ENCODE measurements at regions not wholly inside any gene's neighbourhood (a gene's known extent, or its start where the extent isn't known, plus 50 kb on each side); places are given as distances from the start of the nearest gene placed in this dataset.

DNA sequence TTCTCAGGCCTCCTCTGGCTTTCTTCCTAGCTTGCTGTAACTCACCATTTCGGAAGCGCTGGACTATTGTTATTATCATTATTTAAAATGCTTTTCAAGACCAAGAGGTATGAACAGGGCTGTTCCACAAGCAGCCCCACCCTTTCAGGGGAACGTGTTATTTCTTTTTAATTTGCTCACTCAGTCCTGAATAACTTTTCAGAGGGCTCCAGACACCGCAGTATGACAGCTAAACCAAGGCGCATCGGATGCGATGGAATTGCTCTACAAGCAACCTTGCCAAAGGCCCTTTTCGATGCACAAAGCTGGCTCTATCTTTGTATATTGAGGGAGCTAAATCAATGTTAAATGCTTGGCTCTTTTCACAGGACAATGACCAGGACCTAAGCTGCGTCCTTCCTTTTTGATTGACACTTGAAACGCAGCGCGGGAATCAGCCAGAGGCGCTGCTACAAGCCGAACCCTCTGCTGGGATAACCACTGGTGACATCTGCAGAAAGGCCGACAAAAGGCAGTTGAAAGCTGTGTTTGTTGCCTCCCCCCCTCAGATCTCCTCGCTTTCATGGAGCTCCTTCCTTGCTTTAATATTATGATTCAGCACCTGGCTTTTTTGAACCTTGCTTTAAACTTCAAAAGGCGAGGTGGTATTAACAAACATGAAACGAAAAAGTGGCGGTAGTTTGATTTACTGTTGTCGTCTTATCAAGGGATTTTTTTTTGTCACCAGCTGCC, 204.7 kb upstream of the PROX1 start:
- no peak overlapping the region for H2AFZ ChIP-seq (ENCODE audit: low read depth)
- TF ChIP-seq, protein P1, sequence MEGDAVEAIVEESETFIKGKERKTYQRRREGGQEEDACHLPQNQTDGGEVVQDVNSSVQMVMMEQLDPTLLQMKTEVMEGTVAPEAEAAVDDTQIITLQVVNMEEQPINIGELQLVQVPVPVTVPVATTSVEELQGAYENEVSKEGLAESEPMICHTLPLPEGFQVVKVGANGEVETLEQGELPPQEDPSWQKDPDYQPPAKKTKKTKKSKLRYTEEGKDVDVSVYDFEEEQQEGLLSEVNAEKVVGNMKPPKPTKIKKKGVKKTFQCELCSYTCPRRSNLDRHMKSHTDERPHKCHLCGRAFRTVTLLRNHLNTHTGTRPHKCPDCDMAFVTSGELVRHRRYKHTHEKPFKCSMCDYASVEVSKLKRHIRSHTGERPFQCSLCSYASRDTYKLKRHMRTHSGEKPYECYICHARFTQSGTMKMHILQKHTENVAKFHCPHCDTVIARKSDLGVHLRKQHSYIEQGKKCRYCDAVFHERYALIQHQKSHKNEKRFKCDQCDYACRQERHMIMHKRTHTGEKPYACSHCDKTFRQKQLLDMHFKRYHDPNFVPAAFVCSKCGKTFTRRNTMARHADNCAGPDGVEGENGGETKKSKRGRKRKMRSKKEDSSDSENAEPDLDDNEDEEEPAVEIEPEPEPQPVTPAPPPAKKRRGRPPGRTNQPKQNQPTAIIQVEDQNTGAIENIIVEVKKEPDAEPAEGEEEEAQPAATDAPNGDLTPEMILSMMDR (conservative IDR thresholded peaks at IDR 0.05; ENCODE audit: low read depth, low read length): no peak
- H3K36me3 ChIP-seq (ENCODE audit: insufficient read depth): no peaks in the 10 kb centered on the region
- no peaks in the 10 kb centered on the region for H3K79me2 ChIP-seq (ENCODE audit: insufficient read depth, low read depth)
- H3K9ac ChIP-seq: no peak overlapping the region
- H3K27ac ChIP-seq: no peak overlapping the region
- no peak overlapping the region for H3K4me3 ChIP-seq (IDR thresholded peaks at IDR 0.05; ENCODE audit: insufficient read depth, low read depth, low read length)
- H3K4me1 ChIP-seq (ENCODE audit: low read depth, poor library complexity, severe bottlenecking): no peaks in the 10 kb centered on the region
- no peaks in the 10 kb centered on the region for H3K27me3 ChIP-seq (ENCODE audit: insufficient read depth, low read depth)
- H4K20me1 ChIP-seq (ENCODE audit: insufficient read depth): no peaks in the 10 kb centered on the region
- H3K4me2 ChIP-seq: no peak overlapping the region

DNA sequence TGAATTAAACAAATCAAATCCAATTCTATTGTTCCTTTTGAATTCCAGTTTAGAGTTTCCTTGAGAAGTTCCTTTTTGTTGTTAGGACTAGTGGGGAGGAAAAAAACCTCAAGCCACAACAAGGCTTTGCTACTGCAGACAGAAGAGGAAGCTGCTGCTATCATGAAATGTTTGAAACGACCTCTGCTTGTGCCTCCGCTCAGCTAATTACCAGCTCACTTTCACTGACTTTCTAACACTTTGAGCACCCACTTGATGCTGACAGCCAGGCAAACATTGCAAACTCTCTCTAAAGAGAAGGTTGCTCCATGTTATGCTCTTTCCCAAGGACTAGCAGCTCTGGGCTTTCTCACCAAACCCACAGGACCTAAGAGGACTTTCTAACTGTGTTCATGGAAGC, 203.9 kb upstream of the PROX1 start:
- Histone ChIP-seq H3K4me1 (ENCODE audit: low read depth, poor library complexity, severe bottlenecking) (no peaks in the 10 kb centered on the region), H3K79me2 (ENCODE audit: insufficient read depth, low read depth) (no peaks in the 10 kb centered on the region), H3K9ac (no peak overlapping the region), H3K27me3 (ENCODE audit: insufficient read depth, low read depth) (no peaks in the 10 kb centered on the region), H3K27ac (no peak overlapping the region), H3K4me3 (IDR thresholded peaks at IDR 0.05; ENCODE audit: insufficient read depth, low read depth, low read length) (no peak overlapping the region), H3K36me3 (ENCODE audit: insufficient read depth) (no peaks in the 10 kb centered on the region), H2AFZ (ENCODE audit: low read depth) (no peak overlapping the region), H4K20me1 (ENCODE audit: insufficient read depth) (no peaks in the 10 kb centered on the region), H3K4me2 (no peak overlapping the region)
- TF ChIP-seq, protein P1 (conservative IDR thresholded peaks at IDR 0.05; ENCODE audit: low read depth, low read length): no peak

DNA sequence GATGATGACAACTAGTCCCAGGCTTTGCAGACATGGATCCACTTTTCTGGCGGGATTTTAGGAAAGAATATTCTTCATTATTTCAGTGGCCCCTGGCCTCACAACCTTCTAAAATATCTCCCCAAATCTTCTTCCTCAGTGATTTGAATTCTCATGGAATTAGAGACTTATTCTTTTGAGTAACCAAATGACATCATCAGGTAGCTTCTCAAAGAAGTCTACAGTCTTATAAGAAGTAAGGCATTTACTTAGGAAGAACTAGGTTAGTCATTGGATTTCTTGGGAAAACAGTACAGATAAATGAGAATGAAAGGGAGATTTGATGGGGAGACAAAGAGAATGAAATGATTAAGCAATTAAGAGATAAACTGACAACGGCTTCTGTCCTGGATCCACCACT, 201.1 kb upstream of the PROX1 start:
- Histone ChIP-seq H2AFZ (ENCODE audit: low read depth) (no peak overlapping the region), H3K79me2 (ENCODE audit: insufficient read depth, low read depth) (no peaks in the 10 kb centered on the region), H3K27ac (no peak overlapping the region), H3K27me3 (ENCODE audit: insufficient read depth, low read depth) (no peaks in the 10 kb centered on the region), H3K9ac (no peak overlapping the region), H3K4me2 (no peak overlapping the region), H3K36me3 (ENCODE audit: insufficient read depth) (no peaks in the 10 kb centered on the region), H4K20me1 (ENCODE audit: insufficient read depth) (no peaks in the 10 kb centered on the region), H3K4me3 (IDR thresholded peaks at IDR 0.05; ENCODE audit: insufficient read depth, low read depth, low read length) (no peak overlapping the region), H3K4me1 (ENCODE audit: low read depth, poor library complexity, severe bottlenecking) (no peaks in the 10 kb centered on the region)
- TF ChIP-seq, protein P1 (conservative IDR thresholded peaks at IDR 0.05; ENCODE audit: low read depth, low read length): no peak

DNA sequence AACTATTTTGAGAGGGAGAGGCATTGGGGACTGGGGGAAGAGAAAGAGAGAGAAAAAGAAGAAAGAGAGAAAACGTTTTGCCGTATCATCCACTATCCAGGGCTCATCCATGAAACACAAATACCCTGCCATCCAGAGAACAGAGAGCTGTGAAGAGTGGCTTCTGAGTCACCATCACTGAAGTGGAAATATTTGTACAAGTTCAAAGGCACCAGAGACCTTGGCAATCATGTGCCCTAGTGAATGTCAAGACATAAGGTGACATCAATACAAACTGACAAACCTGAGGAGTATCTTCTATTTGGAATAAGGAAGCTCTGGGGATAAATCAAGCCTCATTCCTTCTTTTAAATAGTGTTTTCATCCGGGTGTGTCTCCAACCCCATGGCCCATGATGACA, 197.2 kb upstream of the PROX1 start:
- no peak overlapping the region for H3K9ac ChIP-seq
- H4K20me1 ChIP-seq (ENCODE audit: insufficient read depth): no peaks in the 10 kb centered on the region
- no peak overlapping the region for H3K4me3 ChIP-seq (IDR thresholded peaks at IDR 0.05; ENCODE audit: insufficient read depth, low read depth, low read length)
- no peak overlapping the region for H3K27ac ChIP-seq
- no peaks in the 10 kb centered on the region for H3K27me3 ChIP-seq (ENCODE audit: insufficient read depth, low read depth)
- H3K79me2 ChIP-seq (ENCODE audit: insufficient read depth, low read depth): no peaks in the 10 kb centered on the region
- TF ChIP-seq, protein P1 (conservative IDR thresholded peaks at IDR 0.05; ENCODE audit: low read depth, low read length): no peak
- H2AFZ ChIP-seq (ENCODE audit: low read depth): no peak overlapping the region
- H3K4me1 ChIP-seq (ENCODE audit: low read depth, poor library complexity, severe bottlenecking): no peaks in the 10 kb centered on the region
- H3K4me2 ChIP-seq: no peak overlapping the region
- H3K36me3 ChIP-seq (ENCODE audit: insufficient read depth): no peaks in the 10 kb centered on the region

Data from KMS-11 (cell line).